ENCODE measurements at regions not wholly inside any gene's neighbourhood (a gene's known extent, or its start where the extent isn't known, plus 50 kb on each side); places are given as distances from the start of the nearest gene placed in this dataset.

DNA sequence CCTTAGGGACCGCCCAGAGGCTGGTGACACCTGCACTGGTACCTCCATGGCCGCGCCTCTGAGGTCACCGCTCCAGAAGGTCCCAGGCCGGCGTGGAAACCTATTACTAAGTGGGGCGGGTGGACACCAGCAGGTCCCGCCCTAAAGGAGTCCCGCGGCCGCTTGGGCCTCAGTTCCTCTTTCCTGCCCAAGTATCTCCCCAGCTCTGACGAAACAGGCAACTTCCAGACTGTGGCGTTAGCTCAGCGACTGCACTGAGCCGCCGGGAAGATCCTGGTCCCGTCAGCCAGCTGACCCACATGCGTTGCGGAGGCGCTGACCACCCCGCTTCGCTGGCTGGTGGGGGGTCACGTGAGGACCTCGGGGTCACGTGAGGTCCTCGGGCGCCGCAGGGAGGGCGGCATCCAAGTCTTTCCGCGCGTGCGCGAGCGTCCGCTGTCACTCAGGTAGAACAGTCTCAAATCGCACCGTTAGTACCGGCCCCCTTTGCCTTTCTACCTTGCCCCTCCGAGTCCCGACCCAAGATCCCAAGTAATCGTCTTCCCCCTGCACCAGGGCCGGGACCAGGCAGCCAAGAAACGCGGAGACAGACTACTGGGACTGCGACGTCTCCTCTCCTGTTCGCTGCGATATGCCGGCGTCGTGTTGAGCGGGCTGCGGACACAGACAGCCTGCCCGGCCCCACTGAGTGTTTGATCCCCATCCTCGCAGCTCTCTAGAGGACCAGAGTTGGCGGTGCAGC, 53.7 kb upstream of the KDM4C start:
- TF ChIP-seq POLR2A (IDR thresholded peaks at IDR 0.05) (peak; percentile 57), POLR2AphosphoS5 (IDR thresholded peaks at IDR 0.05) (peak; percentile 58 to 87 (median 76))
- TF ChIP-seq, protein P1, sequence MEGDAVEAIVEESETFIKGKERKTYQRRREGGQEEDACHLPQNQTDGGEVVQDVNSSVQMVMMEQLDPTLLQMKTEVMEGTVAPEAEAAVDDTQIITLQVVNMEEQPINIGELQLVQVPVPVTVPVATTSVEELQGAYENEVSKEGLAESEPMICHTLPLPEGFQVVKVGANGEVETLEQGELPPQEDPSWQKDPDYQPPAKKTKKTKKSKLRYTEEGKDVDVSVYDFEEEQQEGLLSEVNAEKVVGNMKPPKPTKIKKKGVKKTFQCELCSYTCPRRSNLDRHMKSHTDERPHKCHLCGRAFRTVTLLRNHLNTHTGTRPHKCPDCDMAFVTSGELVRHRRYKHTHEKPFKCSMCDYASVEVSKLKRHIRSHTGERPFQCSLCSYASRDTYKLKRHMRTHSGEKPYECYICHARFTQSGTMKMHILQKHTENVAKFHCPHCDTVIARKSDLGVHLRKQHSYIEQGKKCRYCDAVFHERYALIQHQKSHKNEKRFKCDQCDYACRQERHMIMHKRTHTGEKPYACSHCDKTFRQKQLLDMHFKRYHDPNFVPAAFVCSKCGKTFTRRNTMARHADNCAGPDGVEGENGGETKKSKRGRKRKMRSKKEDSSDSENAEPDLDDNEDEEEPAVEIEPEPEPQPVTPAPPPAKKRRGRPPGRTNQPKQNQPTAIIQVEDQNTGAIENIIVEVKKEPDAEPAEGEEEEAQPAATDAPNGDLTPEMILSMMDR (IDR thresholded peaks at IDR 0.05): no peak

Data from breast epithelium (tissue), 3 donors.